ENCODE measurements at regions not wholly inside any gene's neighbourhood (a gene's known extent, or its start where the extent isn't known, plus 50 kb on each side); places are given as distances from the start of the nearest gene placed in this dataset.

GRCh38 chr6:45789238-45789637, 226.4 kb downstream of the CLIC5 start:
- no peak for DNase-seq

GRCh38 chr6:45787384-45787783, 228.3 kb downstream of the CLIC5 start:
- DNase-seq: no peak

GRCh38 chr6:45786355-45786781, 229.3 kb downstream of the CLIC5 start:
- no peak for DNase-seq

- no peak for DNase-seq
Measured at GRCh38 chr6:45784250-45784649, 231.4 kb downstream of the CLIC5 start.

- DNase-seq: no peak
Measured at GRCh38 chr6:45783716-45784115, 231.9 kb downstream of the CLIC5 start.

GRCh38 chr6:45781890-45782289, 233.8 kb downstream of the CLIC5 start:
- no peak for DNase-seq

- DNase-seq: no peak
Measured at GRCh38 chr6:45780523-45780922, 235.1 kb downstream of the CLIC5 start.

- DNase-seq: no peak
Measured at GRCh38 chr6:45775026-45775697, 240.5 kb downstream of the CLIC5 start.

GRCh38 chr6:45773906-45774305, 241.8 kb downstream of the CLIC5 start:
- no peak for DNase-seq

- no peak for DNase-seq
Measured at GRCh38 chr6:45772886-45773495, 242.7 kb downstream of the CLIC5 start.

- no peak for DNase-seq
Measured at GRCh38 chr6:45772051-45772450, 243.6 kb downstream of the CLIC5 start.

- DNase-seq: no peak
Measured at GRCh38 chr6:45763281-45763680, 252.4 kb downstream of the CLIC5 start.

- DNase-seq: no peak
Measured at GRCh38 chr6:45759472-45759810, 256.2 kb downstream of the CLIC5 start.

GRCh38 chr6:45758787-45759471, 256.7 kb downstream of the CLIC5 start:
- no peak for DNase-seq

- DNase-seq: no peak
Measured at GRCh38 chr6:45757443-45758130, 258.1 kb downstream of the CLIC5 start.

- DNase-seq: no peak
Measured at GRCh38 chr6:45756606-45757005, 259.1 kb downstream of the CLIC5 start.

- no peak for DNase-seq
Measured at GRCh38 chr6:45754432-45754831, 261.2 kb downstream of the CLIC5 start.

- DNase-seq: no peak
Measured at GRCh38 chr6:45746046-45746445, 269.6 kb downstream of the CLIC5 start.

- no peak for DNase-seq
Measured at GRCh38 chr6:45743028-45743615, 272.5 kb downstream of the CLIC5 start.

GRCh38 chr6:45742591-45742990, 273.1 kb downstream of the CLIC5 start:
- DNase-seq: no peak

GRCh38 chr6:45741437-45742171, 274.1 kb downstream of the CLIC5 start:
- peak; percentile 30 for DNase-seq

GRCh38 chr6:45739058-45739457, 276.6 kb downstream of the CLIC5 start:
- DNase-seq: no peak

GRCh38 chr6:45738057-45738455, 277.6 kb downstream of the CLIC5 start:
- DNase-seq: no peak

All from hematopoietic multipotent progenitor cell treated with erythropoietin and hydrocortisone succinate and interleukin-3 and kit ligand, for 8 days (in vitro differentiated cells).